ENCODE measurements at regions not wholly inside any gene's neighbourhood (a gene's known extent, or its start where the extent isn't known, plus 50 kb on each side); places are given as distances from the start of the nearest gene placed in this dataset.

GRCh38 chr10:128808921-128809440, 658.1 kb upstream of the MGMT start:
- no peaks in the 10 kb centered on the region for H3K4me1 ChIP-seq
- DNase-seq, result peak in 1 of 2 donors; percentile 26
- H3K9me3 ChIP-seq, result no peaks in the 10 kb centered on the region
- TF ChIP-seq CTCF (IDR thresholded peaks at IDR 0.05) (no peak), POLR2A (IDR thresholded peaks at IDR 0.05) (no peak)
- no peak overlapping the region for H3K27ac ChIP-seq
- H3K27me3 ChIP-seq, result no peaks in the 10 kb centered on the region
- no peak overlapping the region for H3K4me3 ChIP-seq
- intact Hi-C loops (cut with DNase I; ENCODE audit: low total_unique reads), result no loop called here
- H3K36me3 ChIP-seq, result no peaks in the 10 kb centered on the region

GRCh38 chr10:128811511-128811910, 655.5 kb upstream of the MGMT start:
- TF ChIP-seq CTCF (IDR thresholded peaks at IDR 0.05) (no peak), POLR2A (IDR thresholded peaks at IDR 0.05) (no peak)
- no peak overlapping the region for H3K4me3 ChIP-seq
- no peaks in the 10 kb centered on the region for H3K27me3 ChIP-seq
- DNase-seq, result no peak
- H3K4me1 ChIP-seq, result no peaks in the 10 kb centered on the region
- no peaks in the 10 kb centered on the region for H3K9me3 ChIP-seq
- no peak overlapping the region for H3K27ac ChIP-seq
- H3K36me3 ChIP-seq, result no peaks in the 10 kb centered on the region
- intact Hi-C loops (cut with DNase I; ENCODE audit: low total_unique reads), result no loop called here

- H3K27me3 ChIP-seq, result no peaks in the 10 kb centered on the region
- H3K4me3 ChIP-seq, result no peak overlapping the region
- no peaks in the 10 kb centered on the region for H3K36me3 ChIP-seq
- H3K9me3 ChIP-seq, result no peaks in the 10 kb centered on the region
- intact Hi-C loops (cut with DNase I; ENCODE audit: low total_unique reads), result no loop called here
- no peak for TF ChIP-seq POLR2A (IDR thresholded peaks at IDR 0.05)
- no peak for TF ChIP-seq CTCF (IDR thresholded peaks at IDR 0.05)
- DNase-seq, result peak; percentile 37 to 66
- H3K4me1 ChIP-seq, result no peaks in the 10 kb centered on the region
- no peak overlapping the region for H3K27ac ChIP-seq
Measured at GRCh38 chr10:128812000-128812399, 655.0 kb upstream of the MGMT start.

- DNase-seq, result no peak
- no peaks in the 10 kb centered on the region for H3K36me3 ChIP-seq
- TF ChIP-seq POLR2A (IDR thresholded peaks at IDR 0.05), result no peak
- no peak for TF ChIP-seq CTCF (IDR thresholded peaks at IDR 0.05)
- H3K9me3 ChIP-seq, result no peaks in the 10 kb centered on the region
- H3K27ac ChIP-seq, result no peak overlapping the region
- H3K27me3 ChIP-seq, result no peaks in the 10 kb centered on the region
- no peaks in the 10 kb centered on the region for H3K4me1 ChIP-seq
- intact Hi-C loops (cut with DNase I; ENCODE audit: low total_unique reads), result no loop called here
- no peak overlapping the region for H3K4me3 ChIP-seq
Measured at GRCh38 chr10:128813574-128813973, 653.5 kb upstream of the MGMT start.

- no peaks in the 10 kb centered on the region for H3K9me3 ChIP-seq
- no peak overlapping the region for H3K4me3 ChIP-seq
- H3K27me3 ChIP-seq, result no peaks in the 10 kb centered on the region
- no peaks in the 10 kb centered on the region for H3K36me3 ChIP-seq
- no peak for DNase-seq
- TF ChIP-seq CTCF (IDR thresholded peaks at IDR 0.05), result no peak
- TF ChIP-seq POLR2A (IDR thresholded peaks at IDR 0.05), result no peak
- H3K4me1 ChIP-seq, result no peaks in the 10 kb centered on the region
- intact Hi-C loops (cut with DNase I; ENCODE audit: low total_unique reads), result no loop called here
- no peak overlapping the region for H3K27ac ChIP-seq
Measured at GRCh38 chr10:128814024-128814423, 653.0 kb upstream of the MGMT start.

Data from uterus (tissue), 3 donors.